ENCODE measurements at regions not wholly inside any gene's neighbourhood (a gene's known extent, or its start where the extent isn't known, plus 50 kb on each side); places are given as distances from the start of the nearest gene placed in this dataset.

DNA sequence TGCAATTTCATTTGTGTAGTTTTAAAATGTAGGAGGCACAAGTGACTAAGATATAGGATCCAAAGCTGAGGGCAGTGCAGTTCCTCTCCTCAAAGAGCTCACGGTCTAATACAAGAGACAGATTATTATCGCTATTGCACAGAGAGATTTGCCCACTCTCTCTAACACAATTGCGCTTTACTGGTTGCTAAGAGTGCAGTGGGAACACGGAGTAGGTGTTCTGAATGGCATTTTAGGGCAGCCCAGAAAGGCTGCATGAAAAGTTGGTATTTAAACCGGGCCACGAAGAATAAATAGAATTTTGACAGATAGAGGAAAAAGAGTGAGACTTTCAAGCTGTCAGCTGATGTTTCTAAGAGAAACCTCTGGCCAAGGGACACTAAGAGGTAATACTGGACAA is 79.5 kb downstream of the BLID start:
- Histone ChIP-seq H3K4me1 (no peaks in the 10 kb centered on the region; the same call in 1 of the 2 replicates), H3K36me3 (no peaks in the 10 kb centered on the region), H3K4me3 (ENCODE audit: low read depth, low read length) (no peak overlapping the region), H3K9me3 (no peaks in the 10 kb centered on the region), H3K27me3 (no peaks in the 10 kb centered on the region)
- DNase-seq, result no peak
- TF ChIP-seq, protein P1, sequence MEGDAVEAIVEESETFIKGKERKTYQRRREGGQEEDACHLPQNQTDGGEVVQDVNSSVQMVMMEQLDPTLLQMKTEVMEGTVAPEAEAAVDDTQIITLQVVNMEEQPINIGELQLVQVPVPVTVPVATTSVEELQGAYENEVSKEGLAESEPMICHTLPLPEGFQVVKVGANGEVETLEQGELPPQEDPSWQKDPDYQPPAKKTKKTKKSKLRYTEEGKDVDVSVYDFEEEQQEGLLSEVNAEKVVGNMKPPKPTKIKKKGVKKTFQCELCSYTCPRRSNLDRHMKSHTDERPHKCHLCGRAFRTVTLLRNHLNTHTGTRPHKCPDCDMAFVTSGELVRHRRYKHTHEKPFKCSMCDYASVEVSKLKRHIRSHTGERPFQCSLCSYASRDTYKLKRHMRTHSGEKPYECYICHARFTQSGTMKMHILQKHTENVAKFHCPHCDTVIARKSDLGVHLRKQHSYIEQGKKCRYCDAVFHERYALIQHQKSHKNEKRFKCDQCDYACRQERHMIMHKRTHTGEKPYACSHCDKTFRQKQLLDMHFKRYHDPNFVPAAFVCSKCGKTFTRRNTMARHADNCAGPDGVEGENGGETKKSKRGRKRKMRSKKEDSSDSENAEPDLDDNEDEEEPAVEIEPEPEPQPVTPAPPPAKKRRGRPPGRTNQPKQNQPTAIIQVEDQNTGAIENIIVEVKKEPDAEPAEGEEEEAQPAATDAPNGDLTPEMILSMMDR (IDR thresholded peaks at IDR 0.05; ENCODE audit: low read depth, low read length), result no peak

DNA sequence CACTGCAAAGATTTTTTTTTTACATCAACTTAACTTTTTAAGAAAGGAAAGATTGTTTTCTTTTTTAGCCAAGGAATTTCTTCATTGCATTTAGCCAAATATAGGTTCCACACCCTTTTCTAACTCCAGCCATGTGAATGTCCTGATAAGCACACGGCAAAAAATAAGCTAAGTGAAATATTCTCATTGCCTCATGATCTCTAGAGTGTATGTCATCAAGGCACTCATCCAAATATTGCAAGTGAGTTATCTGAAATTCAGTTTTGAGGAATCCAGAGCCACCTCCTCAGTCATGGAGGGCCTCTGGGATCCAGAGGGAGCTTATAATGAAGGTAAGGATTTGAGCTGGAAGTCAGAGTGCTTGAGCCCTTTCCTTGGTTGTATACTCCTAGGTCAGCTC is 80.0 kb downstream of the BLID start:
- Histone ChIP-seq H3K9me3 (no peaks in the 10 kb centered on the region), H3K4me1 (no peaks in the 10 kb centered on the region; the same call in 1 of the 2 replicates), H3K4me3 (ENCODE audit: low read depth, low read length) (no peak overlapping the region), H3K36me3 (no peaks in the 10 kb centered on the region), H3K27me3 (no peaks in the 10 kb centered on the region)
- DNase-seq, result no peak
- TF ChIP-seq, protein P1 (IDR thresholded peaks at IDR 0.05; ENCODE audit: low read depth, low read length), result no peak

DNA sequence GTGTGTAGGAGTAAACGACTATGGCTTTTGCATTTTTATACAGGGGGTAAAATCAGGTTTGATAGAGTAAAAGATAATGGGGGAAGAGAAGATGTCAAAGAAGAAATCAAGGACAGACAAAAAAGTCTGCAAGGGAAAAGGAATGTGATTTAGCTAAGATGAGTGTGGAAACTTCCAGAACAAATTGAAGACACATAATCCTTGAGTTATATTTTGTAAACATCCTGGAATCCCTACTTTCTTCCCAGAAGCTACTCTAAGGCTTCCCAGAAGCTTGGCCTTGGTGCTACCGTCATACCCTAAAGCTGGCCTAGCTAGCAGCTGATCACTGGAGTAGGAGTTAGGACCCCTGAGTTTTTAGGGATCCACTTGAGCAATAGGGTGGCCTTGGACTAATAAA is 82.4 kb downstream of the BLID start:
- no peaks in the 10 kb centered on the region for H3K36me3 ChIP-seq
- H3K27me3 ChIP-seq, result no peaks in the 10 kb centered on the region
- no peaks in the 10 kb centered on the region for H3K9me3 ChIP-seq
- no peak overlapping the region for H3K4me3 ChIP-seq (ENCODE audit: low read depth, low read length)
- TF ChIP-seq, protein P1 (IDR thresholded peaks at IDR 0.05; ENCODE audit: low read depth, low read length), result no peak
- no peak for DNase-seq
- H3K4me1 ChIP-seq, result no peaks in the 10 kb centered on the region; the same call in 1 of the 2 replicates

DNA sequence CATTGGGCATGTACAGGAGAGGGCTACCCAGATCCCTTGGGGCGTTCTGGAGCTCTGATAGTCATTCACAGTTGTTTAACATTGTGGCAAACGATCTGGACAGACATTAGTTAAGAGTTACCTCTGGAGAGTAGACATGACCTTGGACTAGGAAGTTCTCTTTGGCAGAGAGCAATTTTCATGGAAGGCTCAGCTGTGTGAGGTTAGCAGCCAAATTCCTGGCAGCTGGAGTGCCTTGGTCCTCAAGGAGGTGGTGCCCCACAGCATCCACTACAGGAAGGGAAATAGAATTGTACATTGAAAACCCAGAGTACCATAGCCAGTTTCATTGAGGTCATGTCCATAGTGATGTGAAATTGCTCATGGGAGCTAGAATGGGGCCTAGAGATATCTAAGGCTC is 82.8 kb downstream of the BLID start:
- H3K9me3 ChIP-seq, result no peaks in the 10 kb centered on the region
- H3K4me3 ChIP-seq (ENCODE audit: low read depth, low read length), result no peak overlapping the region
- DNase-seq, result no peak
- no peaks in the 10 kb centered on the region; the same call in 1 of the 2 replicates for H3K4me1 ChIP-seq
- no peaks in the 10 kb centered on the region for H3K36me3 ChIP-seq
- no peaks in the 10 kb centered on the region for H3K27me3 ChIP-seq
- TF ChIP-seq, protein P1 (IDR thresholded peaks at IDR 0.05; ENCODE audit: low read depth, low read length), result no peak

DNA sequence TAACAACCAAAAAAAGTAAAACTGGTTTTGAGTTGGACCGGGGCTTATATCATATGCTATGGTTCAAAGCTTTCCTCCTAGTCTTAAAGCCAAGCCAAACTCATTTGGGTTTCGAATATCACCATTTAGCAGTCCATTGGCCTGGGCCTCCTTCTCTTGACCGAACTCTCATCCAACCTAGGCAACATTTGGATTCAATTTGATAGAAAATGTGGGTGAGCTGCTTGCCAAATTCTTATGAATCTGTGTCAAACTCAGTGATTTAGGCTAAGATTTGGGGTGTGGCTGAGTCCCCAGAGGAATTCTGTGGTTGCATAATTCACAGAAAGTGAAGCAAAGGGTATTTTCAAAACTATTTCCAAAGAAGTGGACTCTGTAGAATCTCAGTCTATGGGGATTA is 83.7 kb downstream of the BLID start:
- no peaks in the 10 kb centered on the region for H3K9me3 ChIP-seq
- no peaks in the 10 kb centered on the region for H3K36me3 ChIP-seq
- TF ChIP-seq, protein P1 (IDR thresholded peaks at IDR 0.05; ENCODE audit: low read depth, low read length), result no peak
- no peaks in the 10 kb centered on the region for H3K27me3 ChIP-seq
- H3K4me3 ChIP-seq (ENCODE audit: low read depth, low read length), result no peak overlapping the region
- no peak for DNase-seq
- no peaks in the 10 kb centered on the region; the same call in 1 of the 2 replicates for H3K4me1 ChIP-seq

DNA sequence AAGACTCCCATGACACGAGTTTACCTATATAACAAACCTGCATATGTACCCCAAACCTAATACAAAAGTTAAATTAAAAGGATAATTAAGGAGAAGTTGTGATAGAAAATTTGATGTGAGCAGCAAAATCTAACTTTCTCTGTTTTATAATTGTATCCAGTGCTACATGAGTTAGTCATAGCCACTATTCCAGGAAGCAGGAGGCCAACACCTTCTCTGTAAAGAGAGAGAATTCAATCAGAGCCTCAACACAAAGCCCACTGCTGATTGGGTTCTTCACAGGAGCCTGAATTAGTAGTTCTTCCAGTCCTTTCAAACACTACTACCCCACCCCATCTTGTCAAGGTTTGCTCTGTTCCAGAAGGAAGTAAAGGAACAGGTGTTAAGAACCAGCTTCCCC is 84.2 kb downstream of the BLID start:
- Histone ChIP-seq H3K36me3 (no peaks in the 10 kb centered on the region), H3K4me3 (ENCODE audit: low read depth, low read length) (no peak overlapping the region), H3K4me1 (no peaks in the 10 kb centered on the region; the same call in 1 of the 2 replicates), H3K9me3 (no peaks in the 10 kb centered on the region), H3K27me3 (no peaks in the 10 kb centered on the region)
- TF ChIP-seq, protein P1 (IDR thresholded peaks at IDR 0.05; ENCODE audit: low read depth, low read length), result no peak
- no peak for DNase-seq
